Cardiac muscle cell (in vitro differentiated cells and primary cell): ENCODE measurements at regions not wholly inside any gene's neighbourhood (a gene's known extent, or its start where the extent isn't known, plus 50 kb on each side); places are given as distances from the start of the nearest gene placed in this dataset.
A peak's percentile ranks its signal among the peaks of the same experiment; 100 is the strongest.

ENCODE experiments used
- DNase-seq, 2 donors: peaks; one replicate each; pipeline versions ENCODE4 v3.0.0 to v3.0.0-alpha.2; 2010 to 2017; ENCODE audit warnings: low read depth in 1 of 2, low spot score in 1 of 2
- H3K27ac ChIP-seq: fragments of 200-600 bp; sonication (generic); 2 replicates; pipeline ENCODE4 v1.5.1; 2016
- H3K27me3 ChIP-seq: fragments of 200-600 bp; sonication (generic); 2 replicates; pipeline ENCODE4 v1.6.0; 2016; ENCODE audit warnings: control low read depth
- H3K36me3 ChIP-seq: fragments of 200-600 bp; sonication (generic); 2 replicates; pipeline ENCODE4 v1.5.1; 2016; ENCODE audit warnings: control low read depth
- H3K4me1 ChIP-seq: fragments of 200-600 bp; sonication (generic); 2 replicates; pipeline ENCODE4 v1.8.1; 2017; ENCODE audit warnings: low read depth, mild to moderate bottlenecking, mixed run types
- H3K4me3 ChIP-seq: fragments of 200-600 bp; sonication (generic); 2 replicates; pipeline ENCODE4 v1.5.1; 2016; ENCODE audit warnings: mild to moderate bottlenecking
- H3K9me3 ChIP-seq: fragments of 200-600 bp; sonication (generic); 2 replicates; pipeline ENCODE4 v1.5.1; 2017; ENCODE audit warnings: low read depth, mild to moderate bottlenecking, control low read depth
- TF ChIP-seq, protein P1 (sequence below): IDR thresholded peaks from 2 replicates; pipeline ENCODE4 v1.5.1; 2012; ENCODE audit warnings: low read depth, mild to moderate bottlenecking, low read length

- Histone ChIP-seq H3K27me3 (no peaks in the 10 kb centered on the region), H3K4me1 (no peaks in the 10 kb centered on the region), H3K36me3 (no peaks in the 10 kb centered on the region), H3K9me3 (no peaks in the 10 kb centered on the region), H3K4me3 (no peak overlapping the region), H3K27ac (no peak overlapping the region)
- TF ChIP-seq, protein P1, sequence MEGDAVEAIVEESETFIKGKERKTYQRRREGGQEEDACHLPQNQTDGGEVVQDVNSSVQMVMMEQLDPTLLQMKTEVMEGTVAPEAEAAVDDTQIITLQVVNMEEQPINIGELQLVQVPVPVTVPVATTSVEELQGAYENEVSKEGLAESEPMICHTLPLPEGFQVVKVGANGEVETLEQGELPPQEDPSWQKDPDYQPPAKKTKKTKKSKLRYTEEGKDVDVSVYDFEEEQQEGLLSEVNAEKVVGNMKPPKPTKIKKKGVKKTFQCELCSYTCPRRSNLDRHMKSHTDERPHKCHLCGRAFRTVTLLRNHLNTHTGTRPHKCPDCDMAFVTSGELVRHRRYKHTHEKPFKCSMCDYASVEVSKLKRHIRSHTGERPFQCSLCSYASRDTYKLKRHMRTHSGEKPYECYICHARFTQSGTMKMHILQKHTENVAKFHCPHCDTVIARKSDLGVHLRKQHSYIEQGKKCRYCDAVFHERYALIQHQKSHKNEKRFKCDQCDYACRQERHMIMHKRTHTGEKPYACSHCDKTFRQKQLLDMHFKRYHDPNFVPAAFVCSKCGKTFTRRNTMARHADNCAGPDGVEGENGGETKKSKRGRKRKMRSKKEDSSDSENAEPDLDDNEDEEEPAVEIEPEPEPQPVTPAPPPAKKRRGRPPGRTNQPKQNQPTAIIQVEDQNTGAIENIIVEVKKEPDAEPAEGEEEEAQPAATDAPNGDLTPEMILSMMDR, result no peak
- DNase-seq, result no peak
These were observed 206.1 kb upstream of the ANKRD50 start for GRCh38 chr4:124918559-124919122.

DNA sequence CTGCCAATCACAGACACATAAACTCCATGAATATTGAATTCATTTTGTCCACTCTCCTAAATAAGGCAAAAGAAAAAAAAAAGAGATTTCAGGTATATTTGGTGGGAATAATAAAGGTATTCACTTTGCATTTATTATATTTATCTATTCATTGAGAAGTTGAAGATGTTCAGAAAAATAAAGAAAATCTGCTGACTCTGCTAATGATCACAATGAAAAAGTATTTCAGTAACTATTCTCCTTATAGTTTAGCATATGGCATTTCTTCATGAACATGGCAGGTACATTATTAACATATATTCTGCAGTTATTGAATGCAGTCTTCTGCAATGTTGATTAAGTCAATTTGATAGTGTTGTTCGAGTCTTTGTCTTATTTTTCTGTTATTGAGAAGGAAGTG lies 202.5 kb upstream of the ANKRD50 start:
- TF ChIP-seq, protein P1, result no peak
- H3K36me3 ChIP-seq, result no peaks in the 10 kb centered on the region
- H3K27ac ChIP-seq, result no peak overlapping the region
- no peak for DNase-seq
- H3K9me3 ChIP-seq, result no peaks in the 10 kb centered on the region
- H3K4me3 ChIP-seq, result no peak overlapping the region
- no peaks in the 10 kb centered on the region for H3K4me1 ChIP-seq
- no peaks in the 10 kb centered on the region for H3K27me3 ChIP-seq

GRCh38 chr4:124913237-124913636 lies 200.7 kb upstream of the ANKRD50 start:
- TF ChIP-seq, protein P1, result no peak
- Histone ChIP-seq H3K27me3 (no peaks in the 10 kb centered on the region), H3K9me3 (no peaks in the 10 kb centered on the region), H3K4me1 (no peaks in the 10 kb centered on the region), H3K36me3 (no peaks in the 10 kb centered on the region), H3K27ac (no peak overlapping the region), H3K4me3 (no peak overlapping the region)
- DNase-seq, result no peak

- no peak for DNase-seq
- Histone ChIP-seq H3K9me3 (no peaks in the 10 kb centered on the region), H3K4me3 (no peak overlapping the region), H3K27me3 (no peaks in the 10 kb centered on the region), H3K4me1 (no peaks in the 10 kb centered on the region), H3K27ac (no peak overlapping the region), H3K36me3 (no peaks in the 10 kb centered on the region)
- TF ChIP-seq, protein P1, result no peak
These were observed 197.8 kb upstream of the ANKRD50 start for GRCh38 chr4:124910327-124910726.

- TF ChIP-seq, protein P1, result no peak
- H3K4me3 ChIP-seq, result no peak overlapping the region
- H3K27ac ChIP-seq, result no peak overlapping the region
- DNase-seq, result peak in 1 of 2 donors; percentile 72
- no peaks in the 10 kb centered on the region for H3K9me3 ChIP-seq
- H3K27me3 ChIP-seq, result no peaks in the 10 kb centered on the region
- no peaks in the 10 kb centered on the region for H3K36me3 ChIP-seq
- H3K4me1 ChIP-seq, result peaks cover 16% of the 10 kb centered on the region
These were observed 195.3 kb upstream of the ANKRD50 start for GRCh38 chr4:124907881-124908280.

GRCh38 chr4:124905441-124905840 lies 192.9 kb upstream of the ANKRD50 start:
- no peak for DNase-seq
- Histone ChIP-seq H3K36me3 (no peaks in the 10 kb centered on the region), H3K9me3 (no peaks in the 10 kb centered on the region), H3K4me3 (no peak overlapping the region), H3K27ac (no peak overlapping the region), H3K4me1 (peaks cover 23% of the 10 kb centered on the region), H3K27me3 (no peaks in the 10 kb centered on the region)
- TF ChIP-seq, protein P1, result no peak
